NCI-H1930 (cell line): ENCODE measurements at regions not wholly inside any gene's neighbourhood (a gene's known extent, or its start where the extent isn't known, plus 50 kb on each side); places are given as distances from the start of the nearest gene placed in this dataset.
"Not testable (repeated sequence)": the region's sequence is repeated elsewhere in the genome, so short reads cannot be mapped to it uniquely, and the experiment has no call there.

Experiments
- DNase-seq, 2 experiments: peaks; one replicate each; lab custom pipeline; 2025; lab: John Stamatoyannopoulos, UW

DNA sequence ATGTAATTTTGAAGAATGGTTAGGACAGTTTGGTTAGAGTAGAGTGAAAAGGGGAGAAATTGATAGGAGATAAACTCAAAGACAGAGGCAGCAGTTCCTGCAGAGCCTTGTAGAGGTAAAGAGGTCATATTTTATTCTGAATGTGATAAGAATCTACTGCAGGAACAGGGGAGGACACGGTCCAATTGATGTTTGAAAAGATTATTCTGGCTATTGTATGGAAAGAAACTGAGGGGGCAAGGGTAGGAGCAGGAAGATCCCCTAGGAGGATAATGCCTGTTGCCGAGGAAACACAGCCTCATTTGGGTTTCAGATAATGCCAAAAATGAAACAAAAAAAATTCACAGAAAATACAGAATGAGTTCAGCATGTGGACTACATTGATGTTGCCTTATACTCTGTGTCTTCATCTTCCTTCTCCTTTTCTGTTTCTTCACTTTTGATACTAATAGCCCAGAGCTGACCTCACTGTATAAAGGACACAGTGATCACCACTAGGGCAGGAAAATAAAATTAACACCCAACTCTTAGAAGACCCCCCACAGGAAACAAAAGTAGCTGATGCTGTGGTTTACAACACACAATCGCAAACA, 454.6 kb upstream of the UBE2E2 start:
- no peak for DNase-seq

DNA sequence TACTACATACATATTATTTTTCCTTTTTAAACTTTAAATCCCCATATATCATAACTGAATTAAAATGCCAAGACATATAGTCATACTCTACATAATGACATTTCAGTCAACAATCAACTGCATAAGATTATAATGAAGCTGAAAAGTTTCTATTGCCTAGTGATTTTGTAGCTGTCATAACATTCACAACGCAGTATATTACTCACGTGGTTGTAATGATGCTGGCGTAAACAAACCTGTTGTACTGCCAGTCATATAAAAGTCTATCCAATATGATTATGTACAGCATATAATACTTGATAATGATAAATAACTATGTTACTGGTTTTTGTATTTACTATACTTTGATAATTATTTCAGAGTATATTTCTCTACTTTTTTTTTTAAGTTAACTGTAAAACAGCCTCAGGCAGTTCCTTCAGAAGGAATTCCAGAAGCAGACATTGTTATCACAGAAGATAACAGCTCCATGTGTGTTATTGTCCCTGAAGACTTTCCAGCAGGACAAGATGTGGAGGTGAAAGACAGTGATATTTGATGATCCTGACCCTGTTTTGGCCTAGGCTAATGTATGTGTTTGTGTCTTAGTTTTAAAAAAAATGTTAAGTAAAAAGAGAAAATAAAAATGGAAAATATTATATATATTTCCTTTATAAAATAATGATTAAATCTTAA, 443.4 kb upstream of the UBE2E2 start:
- no peak for DNase-seq

DNA sequence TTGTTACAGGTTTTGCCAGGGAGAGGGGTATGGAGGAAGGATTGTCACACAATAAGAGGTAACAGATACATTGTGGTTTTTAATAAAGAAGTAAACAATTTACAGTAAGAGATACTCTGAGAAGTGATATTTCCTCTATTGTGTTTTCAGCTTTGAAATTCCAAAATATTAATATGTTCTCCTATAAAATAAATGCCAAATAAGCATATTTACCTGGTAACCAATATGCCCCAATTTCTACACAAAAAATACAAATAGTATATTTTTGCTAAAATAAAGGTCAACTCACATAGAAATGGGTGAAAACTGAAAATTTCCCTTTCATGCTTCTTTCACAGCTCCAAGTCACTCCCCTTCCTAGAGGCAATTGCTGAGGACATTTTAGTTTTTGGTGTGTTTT, 437.4 kb upstream of the UBE2E2 start:
- DNase-seq = no peak

DNA sequence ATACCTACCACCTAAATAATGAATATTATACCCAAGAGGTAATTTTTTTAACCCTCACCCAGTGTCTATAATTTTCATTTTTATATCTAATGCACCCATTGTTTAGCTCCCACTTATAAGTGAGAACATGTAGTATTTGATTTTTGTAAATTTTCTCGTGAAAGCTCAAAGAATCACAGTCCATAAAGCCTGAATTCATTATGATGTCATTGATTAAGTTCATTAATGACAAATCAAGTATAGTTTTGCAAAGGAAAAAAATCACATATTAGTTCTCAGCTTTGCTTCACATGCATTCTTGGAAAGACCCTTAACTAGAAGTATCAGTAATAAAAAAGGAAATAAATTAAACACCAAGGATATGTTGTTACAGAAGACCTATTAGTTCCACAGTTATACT, 425.3 kb upstream of the UBE2E2 start:
- no peak for DNase-seq

DNA sequence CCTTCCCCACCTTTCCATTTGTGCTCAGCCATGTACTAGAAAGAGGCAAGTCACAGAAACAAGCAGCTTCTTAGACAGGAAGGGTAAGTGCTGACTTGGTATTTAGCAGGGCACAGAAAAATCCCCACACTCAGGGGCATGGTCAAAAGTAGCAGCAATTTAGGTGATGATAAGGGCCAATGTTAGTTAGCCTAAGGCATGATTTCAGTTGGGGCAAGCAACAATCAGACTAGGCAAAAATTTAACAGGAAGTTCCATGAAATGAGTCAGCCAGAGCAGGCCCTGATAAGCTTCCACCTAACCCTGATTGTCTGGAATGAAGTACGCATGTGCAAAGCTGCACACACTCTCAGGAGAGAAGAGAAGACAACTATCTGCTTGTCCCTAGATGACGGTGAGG, 423.4 kb upstream of the UBE2E2 start:
- no peak for DNase-seq

DNA sequence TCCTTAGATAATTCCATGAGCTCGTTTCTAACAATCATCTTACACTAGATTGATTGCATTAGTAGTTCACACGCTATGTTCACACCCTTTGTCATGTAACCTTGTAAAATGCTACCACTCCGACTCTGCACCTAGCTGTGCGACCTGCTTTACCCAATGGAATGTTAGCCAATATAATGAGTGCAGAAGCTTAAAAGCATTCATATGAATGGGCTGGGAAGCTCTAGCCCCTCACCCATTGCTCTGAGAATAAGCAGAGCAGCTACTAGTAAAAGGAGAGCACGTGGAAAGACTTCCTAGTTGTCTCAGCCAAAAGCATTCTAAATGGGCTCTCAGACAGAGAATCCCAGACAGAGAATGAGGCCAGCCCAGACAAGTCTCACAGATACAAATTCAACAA, 410.6 kb upstream of the UBE2E2 start:
- no peak for DNase-seq

DNA sequence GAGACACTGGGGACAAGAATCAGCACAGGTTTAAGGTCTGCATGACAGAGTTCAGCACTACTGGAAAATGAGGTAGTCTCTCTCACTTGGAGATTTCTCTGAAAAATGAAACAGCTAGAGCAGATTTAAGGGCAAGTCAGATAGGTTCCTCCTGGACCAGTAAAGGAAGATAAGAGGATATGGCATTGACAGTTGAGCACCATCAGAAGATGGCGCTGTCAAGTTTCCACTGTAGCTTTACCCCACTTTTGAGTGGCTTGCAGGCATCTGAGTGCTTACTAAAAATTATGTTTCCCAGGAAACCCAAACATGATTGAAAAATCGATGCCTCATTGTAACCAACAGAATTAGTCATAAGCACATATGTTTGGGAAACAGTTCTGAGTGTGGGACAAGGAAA, 407.2 kb upstream of the UBE2E2 start:
- no peak for DNase-seq

DNA sequence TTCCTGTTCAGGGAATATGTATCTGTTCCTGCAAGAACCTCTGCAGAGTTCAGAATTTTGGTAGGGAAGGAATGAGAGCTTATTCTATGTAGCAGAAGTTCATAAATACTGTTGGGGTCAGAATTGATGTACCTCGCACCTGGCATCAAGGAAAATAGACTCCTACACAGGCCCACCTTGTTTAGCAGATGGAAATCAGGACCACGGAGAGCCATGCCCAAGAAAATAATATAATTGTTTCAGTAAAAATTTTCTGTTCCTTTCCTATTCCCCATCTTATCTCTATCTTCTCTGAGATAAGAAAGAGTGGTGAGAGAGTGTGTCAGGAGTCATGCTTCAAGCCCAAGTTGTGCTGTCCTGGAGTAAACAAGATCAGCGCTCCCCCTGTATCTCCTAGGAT, 404.7 kb upstream of the UBE2E2 start:
- no peak for DNase-seq

DNA sequence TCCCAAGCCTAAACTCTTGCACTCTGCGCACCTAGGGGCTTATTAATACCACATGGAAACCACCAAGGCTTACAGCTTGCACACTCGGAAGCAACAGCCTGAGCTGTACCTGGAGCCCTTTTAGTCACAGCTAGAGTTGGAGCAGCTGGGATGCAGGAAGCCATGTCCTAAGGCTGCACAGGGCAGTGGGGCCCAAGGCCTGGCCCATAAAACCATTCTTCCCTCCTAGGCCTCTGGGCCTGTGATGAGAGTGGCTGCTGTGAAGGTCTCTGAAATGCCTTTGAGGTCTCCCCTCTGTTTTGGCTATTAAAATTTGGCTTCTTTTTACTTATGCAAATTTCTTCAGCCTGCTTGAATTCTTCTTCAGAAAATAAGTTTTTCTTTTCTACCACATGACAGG, 383.9 kb upstream of the UBE2E2 start:
- DNase-seq = no peak

DNA sequence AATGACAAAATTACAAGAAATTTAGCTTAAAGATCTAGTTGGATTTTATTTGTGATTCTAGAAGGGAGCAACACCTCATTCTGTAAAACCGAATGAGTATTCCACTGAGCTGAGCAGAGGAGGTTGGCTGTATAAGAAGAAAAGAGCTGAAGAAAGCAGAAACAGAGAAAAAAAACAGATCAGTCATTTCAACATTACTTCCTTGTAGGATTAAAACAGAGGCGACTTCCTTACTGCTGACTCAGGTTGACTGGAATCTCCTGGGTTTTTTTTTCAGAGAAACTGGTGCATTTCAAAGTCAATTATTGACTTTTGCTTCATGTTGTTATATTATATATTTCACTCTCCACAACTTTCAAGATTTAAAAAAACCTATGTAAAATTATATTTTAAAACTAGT, 368.1 kb upstream of the UBE2E2 start:
- DNase-seq = no peak

DNA sequence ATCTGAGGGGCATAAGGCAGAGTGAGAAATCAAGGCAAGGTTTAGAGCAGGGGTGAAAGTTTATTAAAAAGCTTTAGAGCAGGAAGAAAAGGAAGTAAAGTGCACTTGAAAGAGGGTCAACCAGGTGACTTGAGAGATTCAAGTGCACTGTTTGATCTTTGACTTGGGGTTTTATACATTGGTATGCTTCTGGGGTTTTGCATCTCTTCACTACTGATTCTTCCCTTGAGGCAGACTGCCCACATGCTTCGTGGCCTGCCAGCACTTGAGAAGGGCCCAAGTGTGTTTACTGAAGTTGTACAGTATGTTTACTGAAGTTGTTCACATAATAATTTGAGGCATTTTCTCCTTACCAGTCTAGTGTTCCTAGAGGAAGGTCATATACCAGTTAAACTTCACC, 367.0 kb upstream of the UBE2E2 start:
- DNase-seq = no peak

DNA sequence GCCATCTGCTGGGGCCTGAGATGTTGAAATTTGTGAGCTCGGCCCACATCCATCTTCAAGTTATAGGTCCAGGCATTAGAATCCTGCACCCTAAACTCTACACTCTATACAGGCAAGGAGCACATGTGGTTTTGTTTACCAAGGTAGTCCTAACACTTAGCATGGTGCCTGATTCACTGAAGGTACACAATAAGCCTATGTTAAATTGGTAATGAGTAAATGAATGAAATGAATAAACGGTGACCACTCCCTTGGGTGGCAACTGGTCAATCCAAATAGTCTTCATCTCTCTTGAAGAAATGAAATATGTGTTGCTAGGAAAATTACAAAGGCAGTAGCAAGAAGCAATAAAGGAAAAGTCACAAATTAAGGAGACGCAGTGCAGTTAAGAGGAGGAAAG, 359.3 kb upstream of the UBE2E2 start:
- no peak for DNase-seq

DNA sequence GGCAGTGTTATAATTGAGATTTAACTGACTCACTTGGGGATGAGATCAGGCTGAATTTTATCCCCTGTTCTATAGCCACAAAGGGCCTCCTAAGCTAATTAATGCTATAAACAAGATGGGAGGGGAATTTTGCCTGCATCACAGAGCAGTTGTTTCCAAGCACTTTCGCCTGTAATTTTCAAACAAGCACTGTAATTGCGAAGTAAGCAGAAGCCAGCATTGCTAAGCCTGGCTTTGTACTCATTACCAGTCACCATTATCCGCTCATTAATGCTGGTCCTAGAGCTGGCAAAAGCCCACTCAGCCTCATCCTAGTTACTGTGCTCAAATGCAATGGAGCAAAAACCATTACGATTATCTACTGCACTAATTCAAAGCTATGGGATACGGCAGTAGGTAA, 356.6 kb upstream of the UBE2E2 start:
- no peak for DNase-seq

DNA sequence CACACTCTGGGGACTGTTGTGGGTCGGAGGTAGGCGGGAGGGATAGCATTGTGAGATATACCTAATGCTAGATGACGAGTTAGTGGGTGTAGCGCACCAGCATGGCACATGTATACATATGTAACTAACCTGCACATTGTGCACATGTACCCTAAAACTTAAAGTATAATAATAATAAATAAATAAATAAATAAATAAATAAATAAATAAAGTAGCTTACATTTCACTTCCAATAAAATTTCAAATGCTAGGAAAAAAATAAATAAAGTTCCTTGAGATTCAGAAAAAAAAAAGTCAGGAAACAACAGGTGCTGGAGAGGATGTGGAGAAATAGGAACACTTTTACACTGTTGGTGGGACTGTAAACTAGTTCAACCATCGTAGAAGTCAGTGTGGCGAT, 353.5 kb upstream of the UBE2E2 start:
- not testable (repeated sequence) for DNase-seq

DNA sequence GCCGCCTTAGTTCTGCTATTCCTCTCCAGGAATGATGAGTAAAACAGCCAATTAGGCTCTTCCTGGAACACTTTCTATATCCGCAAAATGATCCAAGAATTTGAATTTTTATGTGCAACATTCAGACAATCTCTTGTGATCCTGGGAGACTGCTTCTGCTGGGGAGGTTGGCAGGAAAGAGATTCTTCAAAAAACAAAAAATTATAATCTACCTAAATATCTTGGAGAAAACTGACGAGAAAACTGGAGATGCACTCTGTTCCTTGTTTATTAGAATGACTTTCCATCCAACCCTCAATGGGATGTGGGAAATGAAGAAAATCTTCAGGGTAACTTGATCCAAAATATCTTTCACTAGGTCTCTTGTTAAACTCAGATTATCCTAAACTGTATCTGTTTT, 346.3 kb upstream of the UBE2E2 start:
- DNase-seq = no peak

DNA sequence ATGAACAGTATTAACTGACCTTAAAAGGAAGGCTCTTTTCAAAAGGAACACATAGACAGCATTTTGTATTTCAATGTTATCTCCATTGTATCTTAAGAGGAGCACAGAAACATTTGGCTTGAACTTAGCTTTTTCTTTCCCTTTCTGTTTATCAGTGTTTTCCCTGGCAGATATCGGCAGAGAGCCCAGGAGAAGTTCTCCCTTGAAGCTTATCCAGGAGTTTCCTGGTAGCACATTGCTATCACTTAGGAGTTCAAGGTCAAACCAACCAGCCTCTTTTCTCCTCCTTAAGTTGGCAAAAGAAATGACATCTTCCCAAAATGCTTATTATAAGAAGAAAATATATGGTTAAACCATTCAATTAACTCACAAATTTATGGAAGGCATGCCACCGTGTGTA, 344.6 kb upstream of the UBE2E2 start:
- DNase-seq = no peak

DNA sequence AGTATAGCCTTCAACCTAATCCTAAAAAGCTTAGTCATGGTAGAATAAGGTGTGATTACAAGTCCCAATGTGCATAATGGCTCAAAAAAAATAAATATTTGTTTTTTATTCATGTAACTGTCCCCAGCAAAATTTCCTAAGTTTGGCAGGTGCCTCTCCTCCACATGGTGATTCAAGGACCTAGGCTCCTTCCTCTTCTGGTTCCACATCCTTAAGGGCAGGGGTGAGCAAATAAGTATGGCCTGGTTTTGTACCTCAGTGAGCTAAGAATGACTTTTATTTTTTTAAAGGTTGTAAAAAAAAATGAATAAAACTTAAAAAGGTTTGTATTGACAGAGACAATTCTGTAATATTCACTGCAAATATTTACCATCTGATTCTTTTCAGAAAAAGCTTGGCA, 343.5 kb upstream of the UBE2E2 start:
- no peak for DNase-seq

DNA sequence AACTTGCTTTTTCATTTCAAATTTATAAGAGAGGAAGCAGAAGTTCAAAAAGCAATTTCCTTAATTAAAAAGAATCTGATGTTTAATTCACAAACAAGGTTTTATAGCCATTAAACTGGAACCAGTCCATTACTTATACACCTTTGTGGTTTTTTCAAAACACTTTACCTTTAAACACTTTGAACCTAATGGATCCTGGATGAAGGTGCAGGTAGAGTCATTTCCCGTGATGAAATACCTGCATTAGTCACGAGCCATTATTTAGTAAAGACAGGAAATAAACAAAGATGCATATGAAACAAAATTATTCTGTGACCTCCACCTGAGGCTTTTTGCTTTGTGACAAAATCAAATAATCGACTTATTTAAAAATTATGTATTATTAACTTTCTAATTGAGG, 341.7 kb upstream of the UBE2E2 start:
- DNase-seq = no peak

DNA sequence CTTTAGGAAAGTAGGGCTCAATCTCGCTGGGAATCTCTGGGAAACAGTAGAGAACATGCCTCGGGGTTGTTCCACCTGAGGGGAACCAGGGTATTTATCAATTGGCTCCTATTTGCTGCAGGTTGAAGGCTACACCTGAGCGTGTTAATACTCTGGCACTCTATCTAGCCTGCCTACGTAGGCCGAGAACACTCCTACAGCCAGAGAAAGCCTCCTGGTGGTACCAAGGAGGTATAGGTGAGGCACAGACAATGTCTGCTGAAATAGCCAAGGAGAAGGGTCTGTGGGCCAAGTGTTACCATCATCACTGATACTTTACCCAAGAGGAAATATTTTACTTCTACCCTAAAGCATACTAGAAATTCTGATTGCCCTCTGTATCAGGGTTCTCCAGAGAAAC, 341.0 kb upstream of the UBE2E2 start:
- DNase-seq = no peak

DNA sequence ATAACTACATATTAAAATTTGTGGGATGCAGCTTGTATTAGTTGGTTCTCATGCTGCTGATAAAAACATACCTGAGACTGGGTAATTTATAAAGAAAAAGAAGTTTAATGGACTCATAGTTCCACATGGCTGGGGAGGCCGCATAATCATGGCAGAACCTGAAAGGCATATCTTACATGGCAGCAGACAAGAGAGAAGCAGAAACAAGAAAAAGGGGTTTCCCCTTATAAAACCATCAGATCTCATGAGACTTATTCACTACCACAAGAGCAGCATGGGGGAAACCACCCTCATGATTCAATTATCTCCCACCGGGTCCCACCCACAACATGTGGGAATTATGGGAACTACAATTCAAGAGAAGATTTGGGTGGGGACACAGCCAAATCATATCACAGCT, 320.3 kb upstream of the UBE2E2 start:
- DNase-seq = not testable (repeated sequence)

DNA sequence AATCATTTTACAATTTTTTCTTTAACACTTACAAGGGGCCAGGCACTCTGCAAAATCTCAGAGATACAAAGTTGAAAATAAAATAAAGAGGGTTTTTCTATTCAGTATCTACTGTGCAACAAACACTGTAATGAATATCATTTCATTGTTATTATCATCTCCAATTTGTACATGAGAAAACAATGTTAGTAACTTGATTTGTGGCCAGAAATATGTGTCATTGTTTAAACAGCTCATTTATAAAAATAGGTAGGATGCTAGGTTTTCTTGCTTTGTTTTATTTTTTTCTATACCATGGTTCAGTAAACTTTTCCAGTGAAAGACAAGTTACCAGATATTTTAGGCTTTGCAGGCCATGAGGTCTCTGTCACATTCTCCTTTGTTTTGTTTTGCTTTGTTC, 318.1 kb upstream of the UBE2E2 start:
- no peak for DNase-seq

DNA sequence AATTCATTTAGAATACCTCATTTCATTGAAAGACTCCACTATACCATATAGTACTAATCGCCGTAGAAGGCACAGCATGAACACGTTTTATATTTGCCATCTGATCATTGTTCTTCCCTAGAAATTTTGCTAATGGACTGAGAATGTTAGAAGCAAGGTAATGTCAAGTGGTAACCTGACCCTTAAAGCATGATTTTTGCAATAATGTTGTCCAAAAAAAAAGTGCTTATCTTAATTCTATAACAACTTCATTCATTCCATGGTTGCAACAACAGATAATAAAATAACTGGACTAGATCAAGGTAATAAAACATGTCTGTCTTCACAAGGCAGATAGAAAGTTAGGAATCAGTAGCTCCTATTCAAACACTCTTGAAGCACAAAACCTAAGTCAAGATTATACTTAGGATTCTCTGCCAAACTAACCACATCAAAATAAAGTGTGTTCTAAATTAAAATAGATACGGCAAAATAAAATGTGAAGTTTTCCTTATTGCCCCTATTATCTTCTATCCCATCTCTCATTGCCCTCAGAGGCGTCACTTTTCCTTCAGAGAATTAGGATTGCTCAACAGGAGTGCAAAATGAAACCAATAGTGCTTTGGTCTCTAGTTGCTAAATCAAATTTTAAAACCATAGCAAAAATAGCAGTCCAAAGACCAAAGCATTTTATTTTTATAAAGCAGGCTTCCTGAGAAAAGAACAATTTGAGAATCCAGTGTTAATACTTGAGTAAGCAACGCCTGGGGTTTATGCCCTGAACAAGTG, 317.4 kb upstream of the UBE2E2 start:
- no peak for DNase-seq

DNA sequence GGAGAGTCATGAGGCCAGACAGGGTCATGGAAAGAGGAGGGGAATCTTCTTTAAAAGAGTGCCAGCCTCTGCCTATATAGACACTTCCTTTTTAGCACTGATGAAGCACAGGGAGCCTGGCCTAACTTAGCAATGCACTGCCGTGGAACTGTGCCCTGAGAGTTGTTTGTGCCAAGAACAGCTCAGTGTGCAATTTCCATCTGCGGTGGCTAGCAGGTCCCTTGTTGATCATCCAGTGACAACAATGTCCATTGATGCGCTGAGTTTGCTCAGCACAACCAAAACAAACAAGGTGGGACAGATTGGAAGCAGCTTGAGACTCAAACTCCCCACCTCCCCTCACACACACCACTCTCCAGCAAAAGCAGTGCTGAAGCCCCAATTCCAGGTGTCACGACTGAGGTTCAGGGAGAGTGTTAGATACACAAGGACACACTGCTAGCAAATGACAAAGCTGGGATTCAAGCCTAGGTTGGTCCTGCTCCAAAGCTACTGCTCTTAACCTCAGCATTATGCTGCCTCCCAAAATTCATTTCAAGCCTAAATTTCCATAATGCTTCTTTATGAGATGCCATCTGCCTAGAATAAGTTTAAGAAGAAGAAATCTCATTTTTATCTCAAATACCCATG, 316.6 kb upstream of the UBE2E2 start:
- no peak for DNase-seq
